GM19238 (cell line): ENCODE measurements at regions not wholly inside any gene's neighbourhood (a gene's known extent, or its start where the extent isn't known, plus 50 kb on each side); places are given as distances from the start of the nearest gene placed in this dataset.

Experiments used
- DNase-seq: peaks from one replicate; pipeline ENCODE4 v3.0.0; 2011; ENCODE audit warnings: low spot score; ENCODE audit not compliant: insufficient read length

DNA sequence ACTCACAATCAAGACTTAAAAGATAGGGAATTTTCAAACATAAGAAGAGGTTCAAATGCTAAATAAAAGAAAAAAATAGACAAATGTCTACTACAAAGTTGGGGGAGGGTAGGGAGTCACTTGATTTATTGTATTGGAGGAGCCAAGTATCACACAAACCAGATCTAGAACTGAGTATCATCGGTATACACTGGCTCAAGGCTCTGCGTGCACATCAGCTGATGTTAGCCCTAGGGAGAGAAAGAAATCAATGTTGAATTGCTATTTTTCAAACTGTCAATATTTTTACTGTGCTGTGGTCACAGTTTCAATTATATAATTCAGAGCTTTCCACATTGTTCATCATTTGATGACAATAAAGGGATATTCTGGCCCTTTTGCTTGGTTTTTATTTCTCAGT lies 54.9 kb upstream of the RXFP2 start:
- DNase-seq, result no peak

DNA sequence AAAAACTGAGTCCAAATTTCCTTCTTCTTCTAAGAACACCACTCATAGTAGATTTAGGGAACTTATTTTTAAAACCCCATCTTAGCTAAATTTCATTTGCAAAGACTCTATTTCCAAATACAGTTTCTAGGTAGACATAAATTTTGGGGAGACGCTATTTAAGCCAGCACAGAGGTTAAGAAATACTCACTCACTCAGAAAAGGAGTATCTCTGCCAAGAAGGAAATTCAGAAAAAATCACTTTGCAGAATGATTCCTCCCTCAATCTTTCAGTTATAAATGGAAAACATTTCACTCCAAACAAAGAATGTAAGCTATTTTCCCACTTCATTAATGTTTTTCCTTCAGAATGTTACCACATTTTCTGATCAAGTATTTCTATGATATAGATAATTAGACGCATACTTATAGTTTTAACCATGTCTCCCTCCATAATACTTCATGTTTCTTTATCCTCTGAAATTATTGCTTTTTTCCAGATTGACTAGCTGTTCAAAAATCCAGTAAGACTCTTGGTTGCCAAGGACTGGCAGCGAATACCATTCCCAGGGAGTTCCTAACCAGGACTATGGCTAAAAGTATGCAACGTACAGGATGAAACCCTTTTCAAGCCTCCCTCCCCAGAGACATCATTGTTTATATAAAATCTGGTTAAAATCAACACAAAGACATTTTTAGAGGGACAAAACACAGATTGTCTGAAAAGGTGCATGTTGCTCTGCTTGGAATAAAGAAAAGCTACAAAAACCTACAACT lies 52.5 kb upstream of the RXFP2 start:
- no peak for DNase-seq
